GM12878 (cell line): ENCODE measurements at regions not wholly inside any gene's neighbourhood (a gene's known extent, or its start where the extent isn't known, plus 50 kb on each side); places are given as distances from the start of the nearest gene placed in this dataset.

Experiments used
- ATAC-seq: fragments of 200-7000 bp; cut with Tn5 transposase; 3 replicates; pipeline ENCODE4 v1.9.1; 2020; ENCODE audit warnings: mild to moderate bottlenecking, moderate library complexity
- BruUV-seq: library from RNA; stranded (reverse); fragments of 400-500 nt; replicated peaks from 2 replicates; lab custom pipeline; 2021; lab: Mats Ljungman, UMichigan
- CTCF ChIA-PET: fragments of 300-600 bp; sonication (Branson Sonifier 250); formaldehyde crosslinking; extraction: SDS; loops from one replicate; lab custom pipeline; 2021; ENCODE audit warnings: inconsistent platforms; lab: Yijun Ruan, JAX
- POLR2A ChIA-PET: fragments of 350-600 bp; formaldehyde crosslinking; extraction: SDS; loops from one replicate; lab custom pipeline; 2021; ENCODE audit warnings: inconsistent platforms; lab: Charles Lee
- RAD21 ChIA-PET: fragments of 300-600 bp; sonication (Branson Sonifier 250); formaldehyde crosslinking; loops from one replicate; lab custom pipeline; 2023; ENCODE audit warnings: antibody characterized with exemption; ENCODE audit not compliant: unreplicated experiment; lab: Charles Lee
- SMC1A ChIA-PET: fragments of 300-600 bp; sonication (Branson Sonifier 250); formaldehyde crosslinking; loops from one replicate; lab custom pipeline; 2023; ENCODE audit not compliant: unreplicated experiment, uncharacterized antibody; lab: Charles Lee
- DNase-seq: peaks from one replicate; pipeline ENCODE4 v3.0.0-alpha.2; 2011; ENCODE audit warnings: low read depth, low spot score
- FAIRE-seq: peaks from 3 replicates; lab custom pipeline; 2011; peaks lifted over from hg19 to GRCh38; lab: Jason Lieb, UNC
- H2AFZ ChIP-seq: 2 replicates; pipeline ENCODE4 v1.6.0; 2011; ENCODE audit warnings: low read depth, low read length, control low read depth; ENCODE audit not compliant: control insufficient read depth
- H3K27ac ChIP-seq: 2 replicates; pipeline ENCODE4 v1.5.1; 2011; ENCODE audit warnings: control low read depth; ENCODE audit not compliant: control insufficient read depth, insufficient read depth
- H3K27me3 ChIP-seq, 2 experiments: replicated peaks in 1 of 2; 2 replicates each; pipeline versions ENCODE4 v1.6.0 to v1.6.1; 2011; ENCODE audit warnings: low read length in 1 of 2; ENCODE audit not compliant: control insufficient read depth in 2 of 2, insufficient read depth in 2 of 2
- H3K36me3 ChIP-seq, 2 experiments: 2 replicates each; pipeline ENCODE4 v1.5.1; 2011; ENCODE audit warnings: low read length in 1 of 2; ENCODE audit not compliant: control insufficient read depth in 2 of 2, insufficient read depth in 2 of 2
- H3K4me1 ChIP-seq: 2 replicates; pipeline ENCODE4 v1.6.1; 2011; ENCODE audit warnings: mild to moderate bottlenecking, low read length, moderate library complexity, mixed read lengths; ENCODE audit not compliant: control insufficient read depth, insufficient read depth
- H3K4me2 ChIP-seq: 2 replicates; pipeline ENCODE4 v1.6.0; 2011; ENCODE audit warnings: control low read depth; ENCODE audit not compliant: control insufficient read depth, insufficient read depth
- H3K4me3 ChIP-seq: fragments of 200-600 bp; sonication (generic); 2 replicates; pipeline ENCODE4 v1.5.1; 2016
- H3K79me2 ChIP-seq: 2 replicates; pipeline ENCODE4 v1.6.0; 2011; ENCODE audit warnings: low read length; ENCODE audit not compliant: control insufficient read depth, insufficient read depth
- H3K9ac ChIP-seq: 2 replicates; pipeline ENCODE4 v1.8.0; 2011; ENCODE audit warnings: low read length, control low read depth, mixed read lengths; ENCODE audit not compliant: control insufficient read depth, insufficient read depth
- H3K9me3 ChIP-seq: replicated peaks from 3 replicates; pipeline ENCODE4 v1.5.1; 2011; ENCODE audit warnings: mild to moderate bottlenecking, low read length; ENCODE audit not compliant: control insufficient read depth, insufficient read depth
- H4K20me1 ChIP-seq: 2 replicates; pipeline ENCODE4 v1.6.0; 2011; ENCODE audit not compliant: control insufficient read depth, insufficient read depth
- ATF7 ChIP-seq: fragments of 450-650 bp; IDR thresholded peaks from 2 replicates; pipeline ENCODE4 v1.6.1; 2016; ENCODE audit warnings: low read depth, mild to moderate bottlenecking
- E4F1 ChIP-seq: fragments of 450-650 bp; IDR thresholded peaks from 2 replicates; pipeline ENCODE4 v1.6.1; 2018; ENCODE audit warnings: borderline replicate concordance, mild to moderate bottlenecking; ENCODE audit not compliant: partially characterized antibody
- FOXK2 ChIP-seq: fragments of 450-650 bp; IDR thresholded peaks from 2 replicates; pipeline ENCODE4 v1.6.1; 2017; ENCODE audit warnings: mild to moderate bottlenecking, moderate library complexity
- MXI1 ChIP-seq: fragments of 150-350 bp; IDR thresholded peaks from 2 replicates; pipeline ENCODE4 v1.6.1; 2011; ENCODE audit warnings: low read depth, mild to moderate bottlenecking, inconsistent platforms, low read length, improper control_type of control experiment
- MYC ChIP-seq: IDR thresholded peaks from 2 replicates; pipeline ENCODE4 v1.6.1; 2011; ENCODE audit warnings: mild to moderate bottlenecking, low read length, moderate library complexity, inconsistent platforms; ENCODE audit not compliant: insufficient read depth, insufficient replicate concordance, insufficient read length, severe bottlenecking
- NR2C1 ChIP-seq: fragments of 450-650 bp; IDR thresholded peaks from 2 replicates; pipeline ENCODE4 v1.6.1; 2017; ENCODE audit warnings: antibody characterized with exemption, mild to moderate bottlenecking, moderate library complexity
- NR2F1 ChIP-seq: fragments of 450-650 bp; conservative IDR thresholded peaks from 2 replicates; pipeline ENCODE4 v1.6.1; 2017; ENCODE audit warnings: mild to moderate bottlenecking
- PKNOX1 ChIP-seq: fragments of 450-650 bp; IDR thresholded peaks from 2 replicates; pipeline ENCODE4 v1.6.1; 2016; ENCODE audit warnings: mild to moderate bottlenecking
- RB1 ChIP-seq: fragments of 450-650 bp; formaldehyde crosslinking; IDR thresholded peaks from 2 replicates; pipeline ENCODE4 v1.6.1; 2017; ENCODE audit warnings: mild to moderate bottlenecking, borderline replicate concordance
- RELB ChIP-seq: fragments of 450-650 bp; IDR thresholded peaks from 2 replicates; pipeline ENCODE4 v1.6.1; 2017; ENCODE audit warnings: low read depth, mild to moderate bottlenecking, moderate library complexity
- REST ChIP-seq: IDR thresholded peaks from 2 replicates; pipeline ENCODE4 v1.6.1; 2012; ENCODE audit warnings: mild to moderate bottlenecking, low read depth, low read length
- SREBF2 ChIP-seq: IDR thresholded peaks from 2 replicates; pipeline ENCODE4 v1.6.1; 2012; ENCODE audit warnings: mild to moderate bottlenecking, low read length
- SUPT20H ChIP-seq: IDR thresholded peaks from 2 replicates; pipeline ENCODE4 v1.6.1; 2011; ENCODE audit warnings: low read depth, mild to moderate bottlenecking, low read length, moderate library complexity, borderline replicate concordance; ENCODE audit not compliant: control insufficient read depth
- ZNF207 ChIP-seq: fragments of 450-650 bp; IDR thresholded peaks from 2 replicates; pipeline ENCODE4 v1.6.1; 2014; ENCODE audit warnings: antibody characterized with exemption, mild to moderate bottlenecking, borderline replicate concordance
- WGBS: methylation state at CpG from one replicate; pipeline ENCODE4 v1.1.6; 2016; ENCODE audit warnings: low lambda C conversion rate; ENCODE audit not compliant: insufficient replicate concordance, insufficient coverage; ENCODE audit errors: missing lambda C conversion rate; 5-methylcytosine and 5-hydroxymethylcytosine counted together
- in situ Hi-C: fragments of 300-500 bp; cut with MboI; formaldehyde crosslinking; loops from 9 replicates; pipeline ENCODE4 v1.14.3; 2018; ENCODE audit warnings: mixed read lengths
- intact Hi-C: fragments of 100-400 bp; cut with micrococcal nuclease; formaldehyde crosslinking; loops from one replicate; pipeline ENCODE4 v1.14.2; 2022; ENCODE audit not compliant: unreplicated experiment

- BruUV-seq = no TSS peak
- TF ChIP-seq FOXK2 = no peak
- no peak for TF ChIP-seq PKNOX1
- TF ChIP-seq MYC = no peak
- TF ChIP-seq E4F1 = no peak
- no peak for TF ChIP-seq ZNF207
- TF ChIP-seq SUPT20H = no peak
- no peak for TF ChIP-seq REST
- no peak for TF ChIP-seq MXI1
- TF ChIP-seq RELB = no peak
- TF ChIP-seq ATF7 = no peak
- no peak for TF ChIP-seq NR2F1
- TF ChIP-seq SREBF2 = no peak
- TF ChIP-seq NR2C1 = no peak
- TF ChIP-seq RB1 = no peak
These were observed 150.5 kb upstream of the DDIT4L start for GRCh38 chr4:100340512-100341485.

More at GRCh38 chr4:100340512-100341485, 150.5 kb upstream of the DDIT4L start:
- Histone ChIP-seq H3K9ac (no peak overlapping the region), H3K79me2 (no peaks in the 10 kb centered on the region), H3K27ac (no peak overlapping the region), H3K9me3 (no peaks in the 10 kb centered on the region), H3K36me3 (no peaks in the 10 kb centered on the region), H3K27me3 (no peaks in the 10 kb centered on the region), H2AFZ (no peak overlapping the region), H3K4me1 (no peaks in the 10 kb centered on the region), H3K4me3 (no peak overlapping the region), H3K4me2 (no peak overlapping the region), H4K20me1 (no peaks in the 10 kb centered on the region)
- intact Hi-C loops (no loop called here), in situ Hi-C loops (no loop called here)
- CTCF ChIA-PET = interaction anchor here (2.0 kb wide), 1 partner anchor 248 kb away, joined by 5 read pairs; no protein-coding TSS in a partner anchor
- SMC1A ChIA-PET = interaction anchor here (1.4 kb wide), 1 partner anchor 9 kb away, joined by 3 read pairs; no protein-coding TSS in a partner anchor
- WGBS = 6% methylated on average over 4 of the region's 4 CpGs
- DNase-seq (no peak), ATAC-seq (no peak), FAIRE-seq (no peak)
- RAD21 ChIA-PET = no interaction called here
- POLR2A ChIA-PET = no interaction called here
